A673 (cell line): ENCODE measurements at regions not wholly inside any gene's neighbourhood (a gene's known extent, or its start where the extent isn't known, plus 50 kb on each side); places are given as distances from the start of the nearest gene placed in this dataset.

Experiments
- CTCF ChIP-seq: fragments of 300-800, 200-600 bp; sonication (generic); conservative IDR thresholded peaks from 2 replicates; pipeline ENCODE4 v1.5.1; 2017; ENCODE audit warnings: low read depth, mild to moderate bottlenecking, antibody characterized with exemption, low read length, moderate library complexity, mixed read lengths
- EZH2 ChIP-seq: fragments of 200-600 bp; sonication (generic); IDR thresholded peaks from 2 replicates; pipeline ENCODE4 v1.6.1; 2017; ENCODE audit warnings: borderline replicate concordance, low read depth, mild to moderate bottlenecking, mixed read lengths, antibody characterized with exemption, low read length; ENCODE audit not compliant: poor library complexity, severe bottlenecking

DNA sequence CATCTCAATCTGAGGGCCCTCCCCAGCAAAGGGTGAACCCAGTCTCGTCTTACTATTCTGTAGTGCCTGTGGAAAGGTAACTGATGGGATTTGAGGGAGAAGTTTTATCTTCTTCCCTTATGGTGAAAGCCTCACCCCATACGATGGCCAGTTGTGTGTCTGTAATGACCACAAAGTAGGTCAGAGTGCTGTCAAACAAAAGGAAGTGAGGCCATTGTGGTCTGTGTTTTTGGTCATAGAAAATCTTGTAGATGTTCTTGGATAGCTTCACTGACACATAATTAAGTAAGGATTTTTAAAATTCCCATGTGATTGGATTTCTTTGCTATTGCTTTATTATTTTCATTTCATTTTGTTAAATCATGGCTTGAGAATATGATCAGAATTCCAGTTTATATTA is 505.1 kb upstream of the KLF4 start:
- TF ChIP-seq CTCF (no peak), EZH2 (no peak)
